Colonic mucosa (tissue), 4 donors: ENCODE measurements at regions not wholly inside any gene's neighbourhood (a gene's known extent, or its start where the extent isn't known, plus 50 kb on each side); places are given as distances from the start of the nearest gene placed in this dataset.
"Not testable (repeated sequence)": the region's sequence is repeated elsewhere in the genome, so short reads cannot be mapped to it uniquely, and the experiment has no call there.

Experiments
- DNase-seq: peaks from one replicate; pipeline ENCODE4 v3.0.0-alpha.2; 2020
- H3K27ac ChIP-seq: fragments of 200-600 bp; one replicate; pipeline ENCODE4 v1.8.0; 2021
- H3K27me3 ChIP-seq: fragments of 200-600 bp; one replicate; pipeline ENCODE4 v1.8.0; 2021
- H3K36me3 ChIP-seq: fragments of 200-600 bp; one replicate; pipeline ENCODE4 v1.8.0; 2021
- H3K4me1 ChIP-seq: fragments of 200-600 bp; one replicate; pipeline ENCODE4 v1.8.0; 2021; ENCODE audit warnings: mild to moderate bottlenecking
- H3K4me3 ChIP-seq: fragments of 200-600 bp; one replicate; pipeline ENCODE4 v1.8.0; 2021
- H3K9ac ChIP-seq, 2 donors: one replicate each; pipeline ENCODE4 v1.7.0; 2013; ENCODE audit warnings: control low read depth in 2 of 2, low read depth in 2 of 2, low read length in 2 of 2
- H3K9me3 ChIP-seq: fragments of 200-600 bp; one replicate; pipeline ENCODE4 v1.8.0; 2021
- intact Hi-C: fragments of 100-400 bp; cut with DNase I; formaldehyde crosslinking; loops from one replicate; pipeline ENCODE4 v1.14.1; 2022
- TF ChIP-seq, protein P1 (sequence below): fragments of 200-600 bp; IDR thresholded peaks from one replicate; pipeline ENCODE4 v1.8.0; 2022; ENCODE audit warnings: antibody characterized with exemption, mild to moderate bottlenecking
- donor health status: healthy.
- donor health status: DM: no; HTN: no; CAD: no.
- donor health status: DM: no; HTN: no; CAD: no.

DNA sequence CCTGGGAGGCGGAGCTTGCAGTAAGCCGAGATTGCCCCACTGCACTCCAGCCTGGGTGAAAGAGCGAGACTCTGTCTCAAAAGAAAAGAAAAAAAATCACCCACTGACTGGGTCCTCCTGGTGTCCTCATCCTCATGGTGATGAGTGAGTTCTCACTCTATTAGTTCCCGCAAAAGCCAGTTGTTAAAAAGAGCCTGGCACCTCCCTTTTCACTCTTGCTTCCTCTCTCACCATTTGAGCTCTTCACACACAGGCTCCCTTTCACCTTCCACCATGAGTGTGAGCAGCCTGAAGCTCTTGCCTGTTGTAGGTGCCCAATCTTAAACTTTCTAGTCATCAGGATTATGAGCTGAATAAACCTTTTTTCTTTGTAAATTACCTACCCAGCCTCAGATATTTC is 176.4 kb downstream of the SLC38A4 start:
- no peaks in the 10 kb centered on the region for H3K9me3 ChIP-seq
- H3K36me3 ChIP-seq = no peaks in the 10 kb centered on the region
- H3K4me3 ChIP-seq = no peak overlapping the region
- H3K9ac ChIP-seq = no peak overlapping the region
- intact Hi-C loops = no loop called here
- no peaks in the 10 kb centered on the region for H3K4me1 ChIP-seq
- H3K27me3 ChIP-seq = no peaks in the 10 kb centered on the region
- TF ChIP-seq, protein P1, sequence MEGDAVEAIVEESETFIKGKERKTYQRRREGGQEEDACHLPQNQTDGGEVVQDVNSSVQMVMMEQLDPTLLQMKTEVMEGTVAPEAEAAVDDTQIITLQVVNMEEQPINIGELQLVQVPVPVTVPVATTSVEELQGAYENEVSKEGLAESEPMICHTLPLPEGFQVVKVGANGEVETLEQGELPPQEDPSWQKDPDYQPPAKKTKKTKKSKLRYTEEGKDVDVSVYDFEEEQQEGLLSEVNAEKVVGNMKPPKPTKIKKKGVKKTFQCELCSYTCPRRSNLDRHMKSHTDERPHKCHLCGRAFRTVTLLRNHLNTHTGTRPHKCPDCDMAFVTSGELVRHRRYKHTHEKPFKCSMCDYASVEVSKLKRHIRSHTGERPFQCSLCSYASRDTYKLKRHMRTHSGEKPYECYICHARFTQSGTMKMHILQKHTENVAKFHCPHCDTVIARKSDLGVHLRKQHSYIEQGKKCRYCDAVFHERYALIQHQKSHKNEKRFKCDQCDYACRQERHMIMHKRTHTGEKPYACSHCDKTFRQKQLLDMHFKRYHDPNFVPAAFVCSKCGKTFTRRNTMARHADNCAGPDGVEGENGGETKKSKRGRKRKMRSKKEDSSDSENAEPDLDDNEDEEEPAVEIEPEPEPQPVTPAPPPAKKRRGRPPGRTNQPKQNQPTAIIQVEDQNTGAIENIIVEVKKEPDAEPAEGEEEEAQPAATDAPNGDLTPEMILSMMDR = no peak
- no peak overlapping the region for H3K27ac ChIP-seq
- DNase-seq = no peak

- Histone ChIP-seq H3K27me3 (no peaks in the 10 kb centered on the region), H3K9me3 (no peaks in the 10 kb centered on the region), H3K27ac (no peak overlapping the region), H3K4me1 (no peaks in the 10 kb centered on the region), H3K36me3 (no peaks in the 10 kb centered on the region), H3K9ac (no peak overlapping the region), H3K4me3 (no peak overlapping the region)
- intact Hi-C loops = no loop called here
- TF ChIP-seq, protein P1 = no peak
- no peak for DNase-seq
Observed at GRCh38 chr12:46647034-46647433, 178.8 kb downstream of the SLC38A4 start.

DNA sequence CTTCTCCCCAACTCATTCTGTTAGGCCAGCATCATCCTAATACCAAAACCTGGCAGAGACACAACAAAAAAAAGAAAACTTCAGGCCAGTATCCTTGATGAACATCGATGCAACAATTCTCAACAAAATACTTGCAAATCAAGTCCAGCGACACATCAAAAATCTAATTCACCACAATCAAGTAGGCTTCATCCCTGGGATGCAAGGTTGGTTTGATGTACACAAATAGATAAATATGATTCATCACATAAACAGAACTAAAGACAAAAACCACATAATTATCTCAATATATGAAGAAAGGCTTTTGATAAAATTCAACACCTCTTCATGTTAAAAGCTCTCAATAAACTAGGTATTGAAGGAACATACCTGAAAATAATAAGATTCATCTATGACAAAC is 184.1 kb downstream of the SLC38A4 start:
- H3K36me3 ChIP-seq, H3K4me1 ChIP-seq, H3K9me3 ChIP-seq, DNase-seq, H3K27me3 ChIP-seq, H3K27ac ChIP-seq, H3K4me3 ChIP-seq, H3K9ac ChIP-seq, intact Hi-C loops: not testable (repeated sequence)

GRCh38 chr12:46635818-46636217 is 190.0 kb downstream of the SLC38A4 start:
- intact Hi-C loops = no loop called here
- no peaks in the 10 kb centered on the region for H3K36me3 ChIP-seq
- no peak overlapping the region for H3K4me3 ChIP-seq
- no peaks in the 10 kb centered on the region for H3K9me3 ChIP-seq
- H3K9ac ChIP-seq = no peak overlapping the region
- no peaks in the 10 kb centered on the region for H3K4me1 ChIP-seq
- no peak for DNase-seq
- H3K27ac ChIP-seq = no peak overlapping the region
- TF ChIP-seq, protein P1 = no peak
- H3K27me3 ChIP-seq = no peaks in the 10 kb centered on the region

GRCh38 chr12:46629331-46630229 is 196.2 kb downstream of the SLC38A4 start:
- no peak overlapping the region for H3K27ac ChIP-seq
- intact Hi-C loops = no loop called here
- no peaks in the 10 kb centered on the region for H3K4me1 ChIP-seq
- no peaks in the 10 kb centered on the region for H3K9me3 ChIP-seq
- H3K4me3 ChIP-seq = no peak overlapping the region
- no peak overlapping the region for H3K9ac ChIP-seq
- no peak for DNase-seq
- no peaks in the 10 kb centered on the region for H3K27me3 ChIP-seq
- TF ChIP-seq, protein P1 = no peak
- H3K36me3 ChIP-seq = no peaks in the 10 kb centered on the region

GRCh38 chr12:46628176-46628575 is 197.6 kb downstream of the SLC38A4 start:
- TF ChIP-seq, protein P1 = no peak
- Histone ChIP-seq H3K9ac (no peak overlapping the region), H3K9me3 (no peaks in the 10 kb centered on the region), H3K4me1 (no peaks in the 10 kb centered on the region), H3K27ac (no peak overlapping the region), H3K36me3 (no peaks in the 10 kb centered on the region), H3K4me3 (no peak overlapping the region), H3K27me3 (no peaks in the 10 kb centered on the region)
- intact Hi-C loops = no loop called here
- no peak for DNase-seq
